Neural crest cell (in vitro differentiated cells): ENCODE measurements at regions not wholly inside any gene's neighbourhood (a gene's known extent, or its start where the extent isn't known, plus 50 kb on each side); places are given as distances from the start of the nearest gene placed in this dataset.
"Not testable (repeated sequence)": the region's sequence is repeated elsewhere in the genome, so short reads cannot be mapped to it uniquely, and the experiment has no call there.

Source experiments
- DNase-seq: peaks from one replicate; pipeline ENCODE4 v3.0.0; 2021; ENCODE audit warnings: low read depth, mixed read lengths, low spot score
- H3K27ac Mint-ChIP-seq: one replicate; pipeline ENCODE4 v1.8.0; 2021; ENCODE audit warnings: mild to moderate bottlenecking, mixed read lengths; ENCODE audit not compliant: unreplicated experiment
- H3K27me3 Mint-ChIP-seq: 2 replicates; pipeline ENCODE4 v1.8.0; 2021; ENCODE audit warnings: low read depth, mild to moderate bottlenecking, mixed read lengths
- H3K36me3 Mint-ChIP-seq: 2 replicates; pipeline ENCODE4 v1.8.0; 2021; ENCODE audit warnings: low read depth, mild to moderate bottlenecking, mixed read lengths
- H3K4me1 Mint-ChIP-seq: 2 replicates; pipeline ENCODE4 v1.8.0; 2021; ENCODE audit warnings: mixed read lengths
- H3K4me3 Mint-ChIP-seq: one replicate; pipeline ENCODE4 v1.8.0; 2021; ENCODE audit warnings: mild to moderate bottlenecking, mixed read lengths
- H3K9me3 Mint-ChIP-seq: 2 replicates; pipeline ENCODE4 v1.8.0; 2021; ENCODE audit warnings: mixed read lengths
- TF ChIP-seq, protein P1 (sequence below): fragments of 200-600 bp; sonication (generic); conservative IDR thresholded peaks from 2 replicates; pipeline ENCODE4 v1.5.0; 2021; ENCODE audit warnings: antibody characterized with exemption, mild to moderate bottlenecking

DNA sequence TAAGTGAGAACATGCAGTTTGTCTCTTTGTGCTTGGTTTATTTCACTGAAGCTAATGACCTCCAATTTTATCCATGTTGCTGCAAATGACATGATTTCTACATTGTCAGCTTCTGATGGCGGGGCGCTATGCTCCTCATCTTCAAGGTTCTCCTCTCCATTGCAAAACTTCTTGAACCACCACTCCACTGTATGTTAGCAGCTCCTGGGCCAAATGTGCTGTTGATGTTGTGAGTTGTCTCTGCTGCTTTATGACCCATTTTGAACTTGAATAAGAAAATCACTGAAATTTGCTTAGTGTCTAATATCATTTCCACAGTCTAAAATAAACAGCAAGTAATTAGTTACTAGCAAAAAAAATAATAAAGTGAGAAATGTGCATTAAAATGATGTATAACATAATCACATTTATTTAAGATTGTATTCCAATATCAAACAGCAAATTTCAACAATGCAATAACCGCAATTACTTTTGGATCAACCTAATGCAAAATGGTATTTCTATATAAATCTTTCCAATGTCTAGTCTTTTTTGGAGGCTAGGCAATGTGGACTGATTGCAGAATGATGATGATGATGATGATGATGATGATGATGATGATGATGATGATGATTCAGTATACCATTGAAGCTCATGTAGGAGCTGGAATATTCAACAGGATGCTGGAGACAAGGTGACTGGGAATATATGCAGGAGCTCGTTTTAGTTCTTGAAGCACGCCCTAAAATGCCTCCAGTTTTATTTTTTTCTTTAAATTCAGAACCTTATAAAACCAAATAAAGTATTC is 304.9 kb upstream of the KYNU start:
- no peak overlapping the region for H3K27ac Mint-ChIP-seq
- TF ChIP-seq, protein P1, sequence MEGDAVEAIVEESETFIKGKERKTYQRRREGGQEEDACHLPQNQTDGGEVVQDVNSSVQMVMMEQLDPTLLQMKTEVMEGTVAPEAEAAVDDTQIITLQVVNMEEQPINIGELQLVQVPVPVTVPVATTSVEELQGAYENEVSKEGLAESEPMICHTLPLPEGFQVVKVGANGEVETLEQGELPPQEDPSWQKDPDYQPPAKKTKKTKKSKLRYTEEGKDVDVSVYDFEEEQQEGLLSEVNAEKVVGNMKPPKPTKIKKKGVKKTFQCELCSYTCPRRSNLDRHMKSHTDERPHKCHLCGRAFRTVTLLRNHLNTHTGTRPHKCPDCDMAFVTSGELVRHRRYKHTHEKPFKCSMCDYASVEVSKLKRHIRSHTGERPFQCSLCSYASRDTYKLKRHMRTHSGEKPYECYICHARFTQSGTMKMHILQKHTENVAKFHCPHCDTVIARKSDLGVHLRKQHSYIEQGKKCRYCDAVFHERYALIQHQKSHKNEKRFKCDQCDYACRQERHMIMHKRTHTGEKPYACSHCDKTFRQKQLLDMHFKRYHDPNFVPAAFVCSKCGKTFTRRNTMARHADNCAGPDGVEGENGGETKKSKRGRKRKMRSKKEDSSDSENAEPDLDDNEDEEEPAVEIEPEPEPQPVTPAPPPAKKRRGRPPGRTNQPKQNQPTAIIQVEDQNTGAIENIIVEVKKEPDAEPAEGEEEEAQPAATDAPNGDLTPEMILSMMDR, result no peak
- H3K4me3 Mint-ChIP-seq, result no peak overlapping the region
- H3K27me3 Mint-ChIP-seq, result no peaks in the 10 kb centered on the region
- DNase-seq, result no peak
- H3K4me1 Mint-ChIP-seq, result no peaks in the 10 kb centered on the region
- no peaks in the 10 kb centered on the region for H3K9me3 Mint-ChIP-seq
- H3K36me3 Mint-ChIP-seq, result no peaks in the 10 kb centered on the region

DNA sequence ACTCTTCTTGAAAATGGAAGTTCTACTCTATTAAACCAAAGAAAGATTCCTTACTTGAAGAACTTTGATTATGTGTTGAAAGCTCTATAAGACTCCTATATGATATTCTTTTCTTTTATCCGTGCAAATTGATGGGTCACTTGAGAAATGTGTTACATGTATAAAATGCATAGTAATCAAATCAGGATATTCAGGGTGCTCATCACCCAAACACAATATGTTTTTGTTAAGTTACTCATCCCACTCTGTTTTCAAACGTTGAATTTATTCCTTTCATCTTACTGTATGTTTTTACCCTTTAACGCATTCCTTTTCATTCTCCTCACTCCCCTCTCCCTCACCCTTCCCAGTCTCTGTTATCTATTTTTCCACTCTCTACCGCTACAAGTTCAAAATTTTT is 305.5 kb upstream of the KYNU start:
- H3K4me3 Mint-ChIP-seq, result no peak overlapping the region
- no peaks in the 10 kb centered on the region for H3K27me3 Mint-ChIP-seq
- TF ChIP-seq, protein P1, result no peak
- no peaks in the 10 kb centered on the region for H3K4me1 Mint-ChIP-seq
- DNase-seq, result no peak
- no peaks in the 10 kb centered on the region for H3K36me3 Mint-ChIP-seq
- no peak overlapping the region for H3K27ac Mint-ChIP-seq
- no peaks in the 10 kb centered on the region for H3K9me3 Mint-ChIP-seq

DNA sequence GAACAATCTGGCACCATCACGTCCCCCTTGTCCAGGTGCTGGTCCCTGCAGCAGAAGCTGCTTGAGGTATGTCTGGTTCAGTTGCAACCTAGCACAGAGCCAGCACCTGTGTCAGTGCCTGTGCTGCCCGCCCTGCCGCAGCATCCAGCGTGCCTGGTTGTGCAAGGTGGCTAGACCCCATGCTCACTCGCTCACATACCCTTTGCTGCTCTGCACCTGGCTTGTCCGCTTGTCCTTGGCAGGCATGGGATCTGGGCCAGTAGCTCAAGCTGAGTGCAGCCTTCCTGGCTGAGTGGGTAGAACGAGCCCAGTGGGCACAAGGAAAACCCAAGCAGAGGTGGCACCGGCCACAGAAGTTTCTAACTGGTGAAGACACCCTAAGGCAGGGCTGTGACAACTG is 314.6 kb upstream of the KYNU start:
- Mint-ChIP-seq H3K36me3 (no peaks in the 10 kb centered on the region), H3K27me3 (no peaks in the 10 kb centered on the region), H3K27ac (no peak overlapping the region), H3K4me3 (no peak overlapping the region), H3K9me3 (no peaks in the 10 kb centered on the region), H3K4me1 (no peaks in the 10 kb centered on the region)
- no peak for DNase-seq
- TF ChIP-seq, protein P1, result no peak

DNA sequence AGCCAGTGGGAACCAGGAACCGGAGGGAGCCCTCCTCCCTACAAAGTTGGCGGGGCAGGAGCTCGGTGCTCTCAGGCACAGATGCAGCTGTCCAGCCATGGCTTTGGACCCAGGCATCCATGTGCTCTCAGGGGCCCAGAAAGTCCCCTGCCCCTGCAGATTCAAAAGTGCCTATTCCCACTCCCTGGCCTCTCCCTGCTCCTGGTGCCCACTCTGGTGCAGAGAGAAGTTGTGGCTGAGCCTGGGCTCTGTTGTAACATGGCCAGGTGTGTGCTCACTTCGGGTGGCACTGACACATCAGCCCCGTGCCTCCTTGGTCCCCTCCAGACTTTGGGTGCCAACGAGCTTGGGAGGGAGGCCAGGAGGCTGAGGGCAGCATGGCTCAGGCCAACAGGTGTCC is 315.8 kb upstream of the KYNU start:
- Mint-ChIP-seq H3K4me3 (no peak overlapping the region), H3K9me3 (no peaks in the 10 kb centered on the region), H3K27me3 (no peaks in the 10 kb centered on the region), H3K36me3 (no peaks in the 10 kb centered on the region), H3K4me1 (peaks cover 11% of the 10 kb centered on the region), H3K27ac (no peak overlapping the region)
- no peak for DNase-seq
- TF ChIP-seq, protein P1, result no peak

DNA sequence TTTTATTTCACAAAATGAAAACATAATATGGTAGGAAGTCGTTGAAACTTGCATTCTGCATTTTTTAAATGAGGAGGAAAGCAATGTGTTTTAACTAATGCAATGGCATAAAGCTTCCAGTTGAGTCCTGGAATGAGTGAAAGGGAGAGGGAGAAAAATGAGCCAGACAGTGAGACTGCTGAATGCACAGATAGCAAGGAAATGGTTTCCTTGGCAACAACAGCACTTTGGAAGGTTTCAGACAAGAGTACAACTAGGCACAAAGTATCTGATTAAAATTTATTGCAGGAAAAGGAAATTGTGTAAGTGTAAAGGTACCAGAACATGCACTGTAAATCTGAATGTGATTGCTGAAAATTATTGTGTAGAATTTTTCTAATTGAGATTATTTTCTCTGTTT is 320.1 kb upstream of the KYNU start:
- H3K4me3 Mint-ChIP-seq, result no peak overlapping the region
- peaks cover 11% of the 10 kb centered on the region for H3K4me1 Mint-ChIP-seq
- H3K9me3 Mint-ChIP-seq, result no peaks in the 10 kb centered on the region
- TF ChIP-seq, protein P1, result no peak
- peak overlapping the region; percentile 30 for H3K27ac Mint-ChIP-seq
- DNase-seq, result no peak
- no peaks in the 10 kb centered on the region for H3K27me3 Mint-ChIP-seq
- no peaks in the 10 kb centered on the region for H3K36me3 Mint-ChIP-seq

DNA sequence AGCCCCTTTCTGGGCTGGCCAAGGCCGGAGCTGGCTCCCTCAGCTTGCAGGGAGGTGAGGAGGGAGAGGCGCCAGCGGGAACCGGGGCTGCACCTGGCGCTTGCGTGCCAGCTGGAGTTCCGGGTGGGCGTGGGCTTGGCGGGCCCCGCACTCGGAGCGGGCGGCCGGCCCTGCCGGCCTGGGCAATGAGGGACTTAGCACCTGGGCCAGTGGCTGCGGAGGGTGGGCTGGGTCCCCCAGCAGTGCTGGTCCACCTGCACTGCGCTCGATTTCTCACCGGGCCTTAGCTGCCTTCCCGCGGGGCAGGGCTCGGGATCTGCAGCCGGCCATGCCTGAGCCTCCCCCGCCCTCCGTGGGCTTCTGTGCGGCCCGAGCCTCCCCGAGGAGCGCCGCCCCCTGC is 331.5 kb upstream of the KYNU start:
- DNase-seq, H3K36me3 Mint-ChIP-seq, H3K4me1 Mint-ChIP-seq, H3K27ac Mint-ChIP-seq, H3K27me3 Mint-ChIP-seq, H3K4me3 Mint-ChIP-seq: not testable (repeated sequence)
- peaks cover 13% of the 10 kb centered on the region for H3K9me3 Mint-ChIP-seq
